K562 (cell line): ENCODE measurements at regions not wholly inside any gene's neighbourhood (a gene's known extent, or its start where the extent isn't known, plus 50 kb on each side); places are given as distances from the start of the nearest gene placed in this dataset.

Source experiments
- ATAC-seq: fragments of 200-7000 bp; cut with Tn5 transposase; 3 replicates; pipeline ENCODE4 v1.9.1; 2020; ENCODE audit warnings: moderate library complexity
- BruUV-seq: library from RNA; stranded (reverse); fragments of 400-500 nt; replicated peaks from 2 replicates; lab custom pipeline; 2021; lab: Mats Ljungman, UMichigan
- CTCF ChIA-PET: fragments of 300-600 bp; formaldehyde crosslinking; extraction: SDS; loops from one replicate; lab custom pipeline; 2021; ENCODE audit warnings: low intra/inter-chr PET ratio; lab: Yijun Ruan, JAX
- POLR2A ChIA-PET: fragments of 300-600, 350-650 bp; sonication (Branson Sonifier 250); formaldehyde crosslinking; extraction: SDS; loops from one replicate; lab custom pipeline; 2021; ENCODE audit warnings: antibody characterized with exemption, inconsistent platforms; lab: Yijun Ruan, JAX
- DNase-seq, 4 experiments: peaks; one replicate each; pipeline versions ENCODE4 v3.0.0 to v3.0.0-alpha.2; 2011 to 2018; ENCODE audit warnings: low spot score in 3 of 4, mixed read lengths in 3 of 4; ENCODE audit errors: extremely low read depth in 1 of 4
- FAIRE-seq: peaks from 2 replicates; lab custom pipeline; 2011; peaks lifted over from hg19 to GRCh38; lab: Jason Lieb, UNC
- H2AFZ ChIP-seq: 2 replicates; pipeline ENCODE4 v1.6.0; 2011; ENCODE audit warnings: low read depth, low read length, control low read depth, inconsistent platforms
- H3K27ac ChIP-seq: fragments of 200-600 bp; 3 replicates; pipeline ENCODE4 v1.8.0; 2011; ENCODE audit warnings: low read depth, mild to moderate bottlenecking, control low read depth, inconsistent platforms, low read length, moderate library complexity, mixed read lengths; ENCODE audit errors: extremely low read depth
- H3K27me3 ChIP-seq, 2 experiments: fragments of 300-600 bp in 1 of 2; 2 replicates in 1 of 2; 3 replicates in 1 of 2; pipeline versions ENCODE4 v1.6.0 to v1.8.0; 2011; ENCODE audit warnings: inconsistent platforms in 2 of 2, low read length in 2 of 2, mild to moderate bottlenecking in 1 of 2, mixed read lengths in 1 of 2, moderate library complexity in 1 of 2; ENCODE audit not compliant: control insufficient read depth in 2 of 2, insufficient read depth in 2 of 2
- H3K36me3 ChIP-seq: fragments of 300-600 bp; 3 replicates; pipeline ENCODE4 v1.8.0; 2011; ENCODE audit warnings: mild to moderate bottlenecking, low read length, inconsistent platforms; ENCODE audit not compliant: control insufficient read depth, insufficient read depth
- H3K4me1 ChIP-seq, 2 experiments: fragments of 200-600 bp in 1 of 2; replicated peaks in 1 of 2; 2 replicates in 1 of 2; 3 replicates in 1 of 2; pipeline versions ENCODE4 v1.5.1 to v1.8.0; 2011; ENCODE audit warnings: inconsistent platforms in 2 of 2, low read length in 2 of 2, mild to moderate bottlenecking in 1 of 2, mixed read lengths in 1 of 2, moderate library complexity in 1 of 2; ENCODE audit not compliant: control insufficient read depth in 2 of 2, insufficient read depth in 2 of 2
- H3K4me2 ChIP-seq: 2 replicates; pipeline ENCODE4 v1.6.1; 2011; ENCODE audit warnings: low read length, control low read depth, inconsistent platforms, mixed read lengths; ENCODE audit not compliant: insufficient read depth
- H3K4me3 ChIP-seq: fragments of 200-600 bp; sonication (generic), shearing (Covaris generic); 2 replicates; pipeline ENCODE4 v1.5.1; 2016; ENCODE audit warnings: control low read depth, inconsistent platforms
- H3K79me2 ChIP-seq: fragments of 200-600 bp; 3 replicates; pipeline ENCODE4 v1.8.0; 2011; ENCODE audit warnings: low read length, inconsistent platforms; ENCODE audit not compliant: control insufficient read depth, insufficient read depth
- H3K9ac ChIP-seq, 2 experiments: 2 replicates each; pipeline versions ENCODE4 v1.6.0 to v1.6.1; 2011; ENCODE audit warnings: low read depth in 2 of 2, low read length in 2 of 2, control low read depth in 1 of 2, inconsistent platforms in 1 of 2, mild to moderate bottlenecking in 1 of 2, mixed read lengths in 1 of 2; ENCODE audit not compliant: insufficient read depth in 1 of 2
- H3K9me1 ChIP-seq: one replicate; pipeline ENCODE4 v1.6.0; 2011; ENCODE audit warnings: inconsistent platforms, mild to moderate bottlenecking, low read length, moderate library complexity; ENCODE audit not compliant: control insufficient read depth, insufficient read depth
- H3K9me3 ChIP-seq: replicated peaks from 2 replicates; pipeline ENCODE4 v1.5.1; 2011; ENCODE audit warnings: low read depth, low read length, inconsistent platforms; ENCODE audit not compliant: control insufficient read depth, insufficient read depth
- H4K20me1 ChIP-seq: replicated peaks from 2 replicates; pipeline ENCODE4 v1.6.1; 2011; ENCODE audit warnings: low read length, inconsistent platforms, mixed read lengths; ENCODE audit not compliant: control insufficient read depth, insufficient read depth
- BMI1 ChIP-seq: fragments of 150-350 bp; IDR thresholded peaks from 2 replicates; pipeline ENCODE4 v1.6.1; 2014; ENCODE audit warnings: low read length
- CBFA2T2 ChIP-seq: fragments of 450-650 bp; conservative IDR thresholded peaks from 2 replicates; pipeline ENCODE4 v1.6.1; 2017; ENCODE audit warnings: mild to moderate bottlenecking
- FOS ChIP-seq: IDR thresholded peaks from 3 replicates; pipeline ENCODE4 v1.6.1; 2011; ENCODE audit not compliant: insufficient read length; ENCODE audit errors: extremely low read depth
- NFE2L1 ChIP-seq: fragments of 450-650 bp; IDR thresholded peaks from 2 replicates; pipeline ENCODE4 v1.6.1; 2016; ENCODE audit warnings: missing genetic modification characterization, low read depth, mild to moderate bottlenecking, missing compliant biosample characterization, moderate library complexity, borderline replicate concordance
- ZNF740 ChIP-seq, 3 experiments: fragments of 200-800 bp in 1 of 3; sonication (Bioruptor generic) in 1 of 3; sonication (generic) in 1 of 3; formaldehyde crosslinking in 1 of 3; IDR thresholded peaks; 2 replicates each; pipeline versions ENCODE4 v1.6.1 to v1.8.0; 2016 to 2022; ENCODE audit warnings: mild to moderate bottlenecking in 2 of 3, missing compliant biosample characterization in 2 of 3, missing genetic modification characterization in 2 of 3, missing genetic modification reagents in 1 of 3
- WGBS: fragments of 100-300 bp; shearing (Covaris generic); methylation state at CpG from one replicate; pipeline ENCODE4 v1.1.6; 2016; ENCODE audit warnings: low coverage, mixed read lengths; ENCODE audit not compliant: insufficient coverage; ENCODE audit errors: missing lambda C conversion rate; 5-methylcytosine and 5-hydroxymethylcytosine counted together
- in situ Hi-C: fragments of 300-500 bp; cut with MboI; formaldehyde crosslinking; loops from 4 replicates; pipeline ENCODE4 v1.15.0; 2018; ENCODE audit warnings: inconsistent platforms, mixed read lengths
- intact Hi-C: fragments of 100-400 bp; cut with micrococcal nuclease; formaldehyde crosslinking; loops from 2 replicates; pipeline ENCODE4 v1.14.2; 2022

DNA sequence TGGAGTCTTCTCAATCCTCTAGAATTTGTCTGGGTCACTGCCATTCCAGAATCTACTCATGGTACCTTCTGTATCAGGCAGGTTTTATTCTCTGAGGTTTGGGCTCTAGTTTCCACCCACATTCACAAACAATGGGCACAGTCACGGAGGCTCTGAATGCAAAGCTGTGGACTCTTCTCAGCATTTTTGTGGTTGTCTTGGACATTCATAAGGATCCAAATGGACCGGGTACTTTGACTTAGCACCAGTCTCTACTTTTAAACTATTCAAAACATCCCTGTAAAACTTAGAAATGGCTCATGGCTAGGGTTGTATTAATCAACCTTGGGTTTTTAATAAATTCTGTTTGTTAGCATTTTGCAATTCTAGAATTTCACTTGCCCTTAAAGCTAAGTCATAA lies 277.9 kb upstream of the THBS1 start:
- BruUV-seq: no TSS peak
- ChIA-PET POLR2A (no interaction called here), CTCF (no interaction called here)
- H4K20me1 ChIP-seq: no peaks in the 10 kb centered on the region
- no peak overlapping the region for H2AFZ ChIP-seq
- FAIRE-seq: peak; percentile 48
- intact Hi-C loops: no loop called here
- H3K4me2 ChIP-seq: no peak overlapping the region
- H3K27ac ChIP-seq: no peak overlapping the region
- no peak for DNase-seq
- H3K4me1 ChIP-seq: no peaks in the 10 kb centered on the region
- ATAC-seq: no peak
- H3K4me3 ChIP-seq: no peak overlapping the region
- no peaks in the 10 kb centered on the region for H3K79me2 ChIP-seq
- in situ Hi-C loops: no loop called here
- no peak for TF ChIP-seq FOS
- no peak for TF ChIP-seq ZNF740 (CRISPR knock-in tag; IDR thresholded peaks at IDR 0.05)
- TF ChIP-seq ZNF740 (tag; IDR thresholded peaks at IDR 0.05): no peak
- no peak for TF ChIP-seq NFE2L1 (tag)
- TF ChIP-seq CBFA2T2: no peak
- no peak for TF ChIP-seq BMI1
- TF ChIP-seq, all 486 proteins: peak for 0
- WGBS: 0% methylated on average over 1 of the region's 2 CpGs
- Histone ChIP-seq H3K27me3 (no peaks in the 10 kb centered on the region), H3K9me1 (no peaks in the 10 kb centered on the region), H3K36me3 (no peaks in the 10 kb centered on the region), H3K9ac (no peak overlapping the region), H3K9me3 (no peaks in the 10 kb centered on the region)
